SW 1271 (cell line): ENCODE measurements at regions not wholly inside any gene's neighbourhood (a gene's known extent, or its start where the extent isn't known, plus 50 kb on each side); places are given as distances from the start of the nearest gene placed in this dataset.

Source experiments
- DNase-seq, 2 experiments: peaks; one replicate each; lab custom pipeline; 2025; lab: John Stamatoyannopoulos, UW

DNA sequence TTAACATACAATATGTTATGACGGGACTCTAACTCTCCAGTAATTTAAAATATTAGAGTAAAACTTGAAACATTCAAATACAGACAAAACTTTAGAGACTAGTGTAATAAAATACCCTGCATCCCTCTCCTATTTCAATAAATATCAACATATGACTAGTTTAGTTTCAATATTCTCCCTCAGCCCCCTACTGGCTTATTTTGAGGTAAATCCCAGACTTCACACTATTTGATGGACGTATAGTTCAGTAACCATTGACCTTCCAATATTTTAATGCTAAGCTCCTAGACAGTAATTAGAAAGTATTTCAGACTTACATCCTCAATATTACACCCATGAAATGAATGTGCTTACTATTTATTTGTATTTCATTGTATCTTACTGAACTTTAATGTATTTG, 180.7 kb upstream of the STARD13 start:
- no peak for DNase-seq

DNA sequence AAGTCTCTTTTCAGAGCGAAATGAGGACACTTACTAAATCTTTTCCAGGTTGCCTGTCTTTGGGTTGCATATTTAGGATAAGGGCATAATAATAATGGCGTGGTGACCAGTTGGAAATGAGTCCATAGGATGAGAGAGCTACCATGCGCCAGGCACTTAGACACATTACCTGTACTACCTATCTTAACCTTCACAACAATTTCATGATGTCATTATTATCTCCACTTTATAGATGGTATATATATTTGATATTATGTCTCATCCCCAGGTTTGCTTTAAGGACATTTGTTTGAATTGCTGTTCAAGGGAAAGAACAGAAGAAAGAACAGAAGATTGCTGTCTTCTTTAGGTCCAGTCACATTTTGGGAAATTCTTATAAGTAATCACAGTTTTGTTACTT, 182.0 kb upstream of the STARD13 start:
- DNase-seq, result no peak

DNA sequence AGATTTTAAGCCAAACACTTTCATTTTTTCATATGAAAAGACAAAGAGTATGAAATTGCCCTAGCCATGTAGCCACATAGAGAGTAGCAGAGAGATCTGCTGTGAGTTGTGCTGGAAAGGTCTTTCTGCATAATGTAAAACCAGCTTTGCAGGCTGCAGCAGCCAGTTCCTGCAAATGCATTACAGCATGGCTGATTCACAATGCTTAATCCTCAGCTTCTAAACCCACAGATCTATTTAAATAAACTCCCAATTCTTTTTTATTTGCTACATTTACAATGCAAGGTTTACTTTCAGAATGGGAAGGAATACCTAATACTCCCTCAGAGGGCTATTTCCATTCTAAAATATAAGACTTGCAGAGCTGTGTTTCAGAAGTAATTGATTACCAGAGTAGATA, 185.6 kb upstream of the STARD13 start:
- DNase-seq, result no peak

DNA sequence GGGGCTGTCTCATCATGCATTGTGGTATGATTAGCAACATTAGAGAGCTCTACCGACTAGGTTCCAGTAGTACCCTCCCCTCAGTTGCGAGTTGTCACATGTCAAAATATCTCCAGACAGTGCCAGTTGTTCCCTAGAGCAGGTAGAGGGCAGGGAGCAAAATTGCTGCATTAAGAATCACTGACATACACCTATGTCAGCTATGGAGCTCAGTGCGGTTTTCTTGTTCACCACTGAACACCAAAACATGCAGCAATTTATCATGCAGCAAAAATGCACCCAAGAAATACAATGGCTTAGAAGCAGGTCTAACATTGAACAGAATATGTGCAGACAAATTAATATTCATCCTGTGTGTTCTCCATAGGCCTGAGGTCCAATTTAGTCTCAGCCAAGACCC, 186.9 kb upstream of the STARD13 start:
- no peak for DNase-seq

DNA sequence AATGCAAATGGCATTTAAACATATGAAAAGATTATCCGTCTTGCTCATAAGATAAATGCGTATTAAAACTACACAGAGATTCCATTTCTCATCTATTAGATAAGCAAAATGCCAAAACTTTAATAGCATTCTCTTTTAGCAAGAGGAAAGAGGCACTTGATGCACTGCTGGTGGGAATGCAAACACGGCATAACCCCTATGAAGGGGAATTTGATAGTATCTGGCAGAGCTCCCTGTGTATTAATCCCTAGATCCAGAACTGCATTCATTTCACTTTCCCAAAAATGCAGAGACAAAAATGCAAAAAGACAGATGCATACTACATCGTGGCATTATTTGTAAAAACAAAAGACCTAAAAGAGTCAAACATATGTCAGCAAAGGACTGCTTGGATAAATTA, 193.6 kb upstream of the STARD13 start:
- no peak for DNase-seq

DNA sequence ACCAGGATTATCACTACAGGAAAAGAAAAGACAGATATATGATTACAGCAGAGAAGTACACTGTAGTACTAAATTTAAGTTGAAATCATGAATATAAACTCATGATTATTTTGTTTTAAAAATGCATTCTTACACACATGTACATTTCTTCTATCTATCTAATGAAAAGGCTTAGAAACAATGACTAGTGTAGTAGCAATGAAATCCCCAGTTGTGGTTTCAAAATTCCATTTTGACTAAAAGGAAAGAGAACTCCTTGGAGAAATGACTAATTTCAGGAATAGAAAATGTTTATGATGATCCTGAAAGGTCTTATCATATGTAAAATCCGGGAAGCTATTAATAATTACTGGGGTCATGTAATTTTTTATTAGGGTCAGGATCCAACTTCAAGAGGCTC, 195.0 kb upstream of the STARD13 start:
- DNase-seq, result no peak

DNA sequence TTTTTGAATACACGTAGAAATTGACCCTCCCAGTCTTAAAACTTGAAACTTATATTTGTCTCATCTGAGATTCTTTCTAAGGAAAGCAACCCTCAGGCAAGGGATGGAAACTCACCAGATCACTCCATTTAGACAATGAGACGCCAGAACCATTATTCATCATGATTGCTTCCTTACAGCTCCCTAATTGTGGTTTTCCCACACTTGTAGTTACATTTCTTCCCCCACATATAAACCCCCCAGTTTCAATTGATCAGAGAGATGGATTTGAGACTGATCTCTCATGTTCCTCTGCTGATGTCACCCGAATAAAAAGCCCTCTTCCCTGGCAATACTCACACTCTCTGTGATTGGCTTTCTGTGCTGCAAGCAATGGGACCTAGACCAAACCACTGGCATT, 197.9 kb upstream of the STARD13 start:
- no peak for DNase-seq

DNA sequence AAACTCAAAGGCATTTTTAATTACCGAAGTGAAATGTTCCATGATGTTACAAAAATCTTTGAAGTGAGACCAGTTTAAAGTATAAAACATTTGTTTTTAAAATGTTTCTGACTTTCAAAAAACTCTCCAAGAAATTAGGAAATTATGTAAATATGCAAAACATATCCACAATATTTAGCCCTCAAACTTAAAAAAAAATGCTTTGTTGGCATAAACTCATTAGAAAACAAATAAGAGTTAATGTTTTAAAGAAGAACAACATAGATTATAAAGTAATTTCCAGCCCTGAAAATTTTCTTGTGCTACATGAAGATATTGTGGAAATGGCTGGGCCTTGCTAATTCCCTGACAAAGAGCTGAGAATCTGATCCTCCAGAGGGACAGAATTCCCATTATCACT, 199.7 kb upstream of the STARD13 start:
- DNase-seq, result no peak

DNA sequence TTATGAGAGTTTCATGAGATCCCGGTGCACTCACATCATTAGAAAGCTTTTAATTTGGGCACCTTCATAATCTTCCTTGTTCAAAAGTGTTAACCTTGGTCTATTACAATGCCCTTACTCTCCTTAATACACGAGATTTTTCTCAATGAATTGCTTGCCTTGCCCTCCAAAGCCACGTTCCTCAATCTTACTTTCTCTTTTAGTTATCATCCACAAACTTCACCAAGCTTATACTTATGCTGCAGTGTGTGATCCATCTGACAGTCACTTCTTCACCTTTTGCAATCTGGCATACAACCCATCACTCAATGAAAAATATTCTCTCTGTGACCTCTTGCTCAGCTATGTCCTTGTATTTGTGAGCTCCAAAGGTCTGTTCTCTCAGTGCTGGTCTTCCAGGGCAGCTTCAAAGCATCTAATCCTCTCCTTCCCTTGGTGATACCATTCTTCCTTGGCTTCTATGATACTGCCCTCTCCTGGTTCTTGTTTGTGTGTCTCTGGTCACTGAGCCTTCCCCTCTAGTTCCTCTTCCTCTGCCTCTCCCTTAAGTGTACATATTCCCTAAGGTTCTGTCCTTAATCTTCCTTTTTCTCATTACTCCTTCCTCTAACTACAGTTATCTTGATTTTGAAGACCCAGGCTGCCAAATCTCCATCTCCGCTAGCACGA, 202.2 kb upstream of the STARD13 start:
- no peak for DNase-seq

DNA sequence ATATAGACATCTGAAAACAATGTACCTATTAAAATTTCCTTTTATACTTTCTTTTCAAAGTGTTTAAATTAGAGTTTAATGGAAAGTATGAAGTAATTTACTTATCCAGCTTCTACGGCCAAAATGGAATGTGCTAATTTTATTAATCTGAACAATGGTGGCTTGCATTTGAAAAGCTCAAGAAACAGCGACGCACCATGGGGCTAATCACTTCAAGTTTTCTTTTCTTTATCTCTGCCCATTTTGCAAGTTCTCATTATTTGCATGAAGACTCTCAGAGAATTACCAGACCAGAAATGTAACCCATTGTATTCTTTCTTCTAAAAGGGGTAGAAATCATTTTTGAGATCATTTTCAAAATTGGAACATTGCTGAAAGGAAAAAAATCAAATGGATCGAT, 204.0 kb upstream of the STARD13 start:
- no peak for DNase-seq

DNA sequence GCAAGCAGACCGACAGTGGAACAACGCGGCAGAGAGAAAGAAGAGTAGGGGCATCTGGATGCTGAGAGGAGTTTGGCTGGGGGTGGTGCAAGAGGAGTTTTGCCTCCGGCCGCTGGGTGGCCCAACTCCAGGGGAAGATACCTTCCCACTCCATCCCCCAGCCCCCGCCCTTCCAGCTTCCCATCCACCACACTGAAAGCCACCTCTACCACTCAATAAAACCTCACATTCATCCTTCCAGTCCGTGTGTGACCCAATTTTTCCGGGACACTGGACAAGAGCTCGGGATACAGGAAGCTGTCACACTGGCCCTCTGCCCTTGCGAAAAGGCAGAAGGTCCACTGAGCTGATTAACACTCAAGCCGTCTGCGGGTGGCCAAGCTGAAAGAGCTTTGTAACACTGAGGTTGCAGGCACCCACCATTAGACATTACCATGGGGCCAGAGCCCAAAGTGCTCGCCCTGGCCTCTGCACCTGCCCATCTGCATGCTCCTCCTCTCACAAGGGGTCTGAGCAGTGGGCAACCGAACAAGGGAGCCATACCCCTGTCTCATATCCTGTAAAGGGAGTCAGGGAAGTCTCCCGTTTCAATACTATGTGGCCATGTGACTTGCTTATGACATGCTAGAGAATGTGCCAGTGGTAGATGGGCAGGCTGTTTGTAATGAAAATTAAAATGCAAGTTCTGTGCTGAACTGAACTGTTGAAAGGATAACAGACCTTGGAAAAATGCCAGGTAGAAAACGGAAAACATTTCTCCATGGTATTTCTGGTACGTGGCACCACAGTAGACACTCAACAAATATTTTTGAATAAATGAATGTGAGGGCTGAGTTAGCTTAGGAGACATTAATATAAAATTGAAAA, 205.1 kb upstream of the STARD13 start:
- DNase-seq, result no peak

DNA sequence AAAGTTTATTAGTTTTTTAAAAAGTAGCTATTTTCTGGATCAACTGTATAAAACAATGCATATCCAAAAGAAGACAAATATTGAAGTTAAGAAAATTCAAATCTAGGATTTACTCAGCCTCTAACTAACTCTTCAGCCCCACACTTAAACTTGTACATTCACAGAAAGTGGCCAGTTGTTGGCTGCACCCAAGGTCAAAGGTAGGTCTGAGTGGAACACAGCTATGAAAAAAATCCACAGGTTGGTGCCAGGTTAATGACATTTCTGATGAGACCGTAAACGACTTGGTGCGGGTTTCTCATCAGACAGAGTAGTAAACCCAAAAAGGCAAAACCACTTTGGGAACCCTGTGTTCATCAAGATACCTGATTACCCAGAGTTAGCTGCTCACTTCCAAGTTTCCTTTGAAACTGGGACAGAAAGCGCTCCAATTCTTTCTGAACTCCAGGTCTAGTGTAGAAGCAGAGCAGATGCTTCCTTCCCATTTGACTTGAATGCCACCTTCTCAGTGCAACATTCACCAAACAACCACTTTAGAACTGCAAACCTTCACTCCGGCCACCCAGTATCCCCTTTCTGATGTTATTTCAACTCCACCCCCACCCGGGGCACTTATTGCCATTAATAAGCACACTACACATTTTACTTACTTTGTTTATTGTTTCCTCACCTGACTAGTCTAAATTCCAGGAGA, 208.3 kb upstream of the STARD13 start:
- no peak for DNase-seq

DNA sequence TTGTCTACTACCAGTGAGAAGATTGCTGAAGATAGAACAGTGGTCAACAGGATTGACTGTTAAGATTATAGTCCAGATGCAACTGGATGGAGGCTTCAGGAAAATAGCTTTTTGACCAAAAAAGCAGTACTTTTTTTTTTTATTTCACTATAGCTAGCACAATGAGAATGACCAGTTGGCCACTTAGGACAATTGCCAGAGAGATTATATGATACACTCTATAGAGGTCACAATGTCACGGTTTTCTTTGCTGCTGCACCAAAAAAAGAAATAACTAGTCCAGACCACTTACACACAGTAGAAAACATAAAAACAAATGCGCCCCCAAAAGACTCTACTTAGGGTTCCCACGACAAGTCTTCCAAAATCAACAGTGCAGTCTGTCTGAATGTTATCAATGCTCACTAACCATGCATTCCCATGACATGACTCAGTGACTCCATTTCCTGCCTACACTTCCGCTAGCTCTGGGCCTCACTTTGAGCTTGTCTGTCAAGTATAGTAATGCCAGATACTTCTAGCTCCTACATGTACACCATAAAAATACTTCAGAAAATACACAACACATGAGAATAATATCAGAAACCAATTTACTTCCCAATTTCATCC, 209.1 kb upstream of the STARD13 start:
- peak; percentile 33 to 88 for DNase-seq

DNA sequence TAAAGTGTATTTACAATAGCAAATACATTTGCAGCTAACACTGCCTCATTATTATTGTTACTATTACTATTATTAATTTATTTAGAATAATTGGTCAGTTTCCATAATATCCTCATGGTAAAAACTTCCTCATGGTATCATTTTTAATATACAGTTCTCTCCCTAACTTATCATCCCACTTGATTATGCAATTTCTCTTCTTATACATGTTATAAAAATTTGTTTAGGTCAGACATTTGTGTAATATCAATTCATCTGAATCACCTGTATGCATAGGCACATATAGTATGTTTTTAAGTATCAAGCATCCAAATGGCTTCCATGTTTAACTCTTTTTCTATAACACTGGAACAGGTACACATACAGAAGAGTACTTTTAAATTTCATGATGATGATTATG, 210.8 kb upstream of the STARD13 start:
- DNase-seq, result no peak

DNA sequence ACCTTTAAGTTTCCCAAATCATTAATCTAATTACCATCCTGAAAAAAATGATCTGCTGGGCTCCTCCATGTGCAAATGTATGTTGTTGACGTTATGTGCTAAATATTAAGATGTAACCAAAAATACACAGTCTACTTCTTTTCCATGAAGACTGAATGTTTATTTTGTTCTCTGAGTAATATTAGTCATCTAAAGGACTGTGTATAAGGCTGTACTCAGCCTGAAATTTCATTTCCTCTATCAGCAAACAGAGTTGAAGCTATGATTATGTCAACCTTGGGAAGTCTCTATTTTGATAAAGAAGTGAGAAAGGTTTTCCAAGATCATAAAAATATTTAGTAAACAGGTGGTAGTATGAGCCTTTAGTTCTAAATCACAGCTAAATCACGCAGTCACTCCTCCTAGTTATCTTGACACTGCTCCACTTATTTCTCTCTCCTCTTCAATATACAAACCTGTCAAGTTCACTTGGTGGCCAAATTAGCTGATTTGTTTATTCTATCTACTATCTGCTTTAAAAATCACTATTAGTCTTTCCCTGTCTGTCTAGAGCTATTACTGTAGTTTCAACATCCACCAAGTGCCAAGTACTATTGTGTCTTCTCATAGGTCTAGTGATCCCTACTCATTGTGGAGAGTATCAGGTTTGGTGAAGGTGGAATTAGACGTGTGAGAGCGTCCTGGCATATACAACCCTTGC, 211.7 kb upstream of the STARD13 start:
- no peak for DNase-seq

DNA sequence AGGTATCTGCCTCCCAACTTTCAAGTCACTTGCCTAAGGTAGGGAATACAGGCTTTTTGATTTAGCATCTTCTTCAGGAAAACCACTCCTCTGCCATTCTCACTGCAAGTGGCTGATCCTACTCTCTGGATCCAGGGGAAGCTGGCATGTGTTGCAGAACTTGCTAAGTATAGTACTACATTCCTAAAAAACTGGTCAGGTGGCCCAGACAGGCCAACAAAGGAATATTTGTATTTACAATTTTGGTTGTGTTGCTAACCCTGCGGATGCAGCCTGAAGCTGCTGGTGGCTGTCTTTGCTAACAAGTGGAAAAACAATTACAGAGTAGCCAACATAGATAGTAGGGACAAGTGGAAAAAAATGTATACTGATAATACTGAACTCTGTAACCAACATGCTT, 222.5 kb upstream of the STARD13 start:
- DNase-seq, result no peak

DNA sequence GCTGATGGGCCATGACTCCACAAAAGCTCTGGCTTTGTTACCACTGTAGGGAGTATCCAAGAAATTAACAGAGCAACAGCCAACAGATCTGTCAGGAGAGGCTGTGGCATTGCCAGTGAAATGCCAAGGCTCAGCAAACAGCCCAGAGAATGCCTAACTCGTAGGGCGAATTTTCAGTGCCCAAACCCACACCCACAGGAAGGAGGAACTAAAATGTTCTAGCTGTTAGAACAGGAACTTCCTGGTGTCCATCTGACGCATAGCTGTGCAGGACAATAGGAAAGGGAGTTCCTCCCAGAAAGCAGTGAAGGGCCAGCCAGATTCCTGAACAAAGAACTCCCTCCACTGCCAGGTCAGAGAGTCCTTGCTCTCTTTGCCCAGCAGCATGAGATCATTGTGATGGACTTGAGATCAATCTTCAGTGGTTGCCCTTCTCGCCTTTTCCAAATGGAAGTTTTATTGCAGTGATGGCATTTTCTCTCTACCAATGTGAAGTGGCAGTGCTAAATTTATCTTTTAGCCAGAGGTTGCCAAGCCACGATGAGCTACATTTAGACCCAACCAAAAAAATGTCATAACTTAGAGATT, 224.2 kb upstream of the STARD13 start:
- DNase-seq, result no peak

DNA sequence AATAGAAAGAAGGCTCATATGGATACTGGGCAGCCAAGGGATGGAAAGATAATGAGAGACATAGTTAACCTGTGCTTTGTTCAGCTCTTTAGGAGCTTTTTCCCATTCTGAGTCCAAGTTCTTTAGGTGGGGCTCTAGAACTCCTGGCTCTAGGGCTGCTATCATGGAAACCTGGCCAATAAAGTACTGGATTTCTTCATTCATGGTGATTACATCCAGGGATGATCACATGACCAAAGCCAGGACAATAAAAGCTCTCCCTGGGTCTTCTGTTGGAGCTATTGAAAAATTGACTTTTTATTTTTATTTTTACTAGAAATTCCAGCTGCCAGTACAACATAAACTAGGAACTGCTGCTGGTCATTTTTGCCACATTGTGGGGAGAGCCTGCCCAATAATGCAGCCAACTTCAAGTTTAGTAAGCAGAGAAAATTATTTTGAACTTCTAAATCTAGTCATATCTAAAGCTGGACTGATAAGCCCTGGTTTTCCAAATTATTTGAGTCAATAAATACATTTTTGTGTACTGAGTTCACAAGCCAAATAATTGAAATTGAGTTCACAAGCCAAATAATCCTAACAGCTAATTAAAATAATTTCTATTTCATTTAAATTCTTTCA, 224.9 kb upstream of the STARD13 start:
- no peak for DNase-seq

DNA sequence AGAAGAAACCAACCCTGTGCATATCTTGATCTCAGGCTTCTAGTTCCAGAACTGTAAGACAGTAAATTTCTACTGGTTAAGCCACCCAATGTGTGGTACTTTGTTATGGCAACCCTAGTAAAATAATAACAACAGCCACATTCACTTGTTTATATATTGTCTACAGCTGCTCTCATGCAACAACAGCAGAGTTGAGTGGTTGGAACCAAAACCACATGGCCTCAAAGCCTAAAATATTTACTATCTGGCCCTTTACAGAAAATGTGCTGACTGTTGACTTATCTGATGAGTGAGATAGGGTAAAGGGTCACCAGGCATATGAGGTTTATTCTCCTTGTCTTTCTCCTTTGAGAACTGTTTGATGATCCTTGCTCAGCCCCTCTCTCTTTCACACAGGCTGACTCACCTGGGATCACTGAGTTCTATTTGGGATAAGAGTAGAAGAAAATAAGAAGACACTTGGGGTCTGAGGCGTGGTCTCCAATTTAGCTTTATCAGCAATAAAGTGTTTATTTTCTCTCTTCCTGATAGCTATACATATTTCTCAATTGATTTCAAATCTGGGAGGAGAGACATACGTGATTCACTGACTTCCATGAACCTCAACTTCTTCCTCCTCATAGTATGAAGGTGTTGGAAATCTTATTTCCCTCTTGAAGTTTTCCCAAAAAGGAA, 227.5 kb upstream of the STARD13 start:
- no peak for DNase-seq

DNA sequence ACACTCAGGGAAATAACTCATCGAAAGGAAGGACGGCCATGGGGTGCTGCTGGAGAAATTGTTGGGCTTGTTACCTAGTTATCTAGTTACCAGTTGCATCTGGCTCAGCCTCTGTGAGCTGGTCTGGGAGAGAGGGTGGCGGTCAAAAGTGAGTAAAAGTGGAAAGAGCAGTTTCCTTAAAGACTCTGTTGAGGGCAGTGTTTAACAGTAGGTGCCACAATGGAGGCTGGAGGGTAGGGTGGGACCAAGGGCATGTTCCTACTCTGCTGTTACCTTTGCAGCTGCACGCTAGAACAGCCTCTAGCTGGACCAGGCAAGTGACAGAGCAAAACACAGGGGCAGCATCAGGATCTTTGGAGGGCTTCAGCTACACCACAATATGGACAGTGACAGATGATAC, 228.8 kb upstream of the STARD13 start:
- DNase-seq, result no peak

DNA sequence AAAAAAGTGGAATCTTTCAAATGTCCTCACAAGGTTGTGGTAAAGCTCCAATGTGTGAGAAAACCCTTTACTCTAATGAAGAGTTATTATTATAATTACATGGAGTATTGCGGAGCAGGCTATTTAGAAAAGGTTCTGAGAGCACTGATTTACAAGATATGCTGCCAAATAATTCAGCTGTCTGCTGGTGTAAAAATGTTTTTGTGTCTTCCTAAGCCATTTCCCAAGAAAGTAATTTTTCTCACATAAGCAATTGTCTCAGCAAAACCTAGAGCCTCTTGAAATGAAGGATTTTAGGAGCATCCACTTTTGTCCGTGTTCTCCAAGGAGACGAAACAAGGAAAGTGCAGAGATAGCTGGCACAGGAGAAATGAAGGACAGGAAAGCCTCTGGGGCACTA, 229.6 kb upstream of the STARD13 start:
- no peak for DNase-seq
